Upper lobe of right lung (tissue), 1 donor: ENCODE measurements at regions not wholly inside any gene's neighbourhood (a gene's known extent, or its start where the extent isn't known, plus 50 kb on each side); places are given as distances from the start of the nearest gene placed in this dataset.

ENCODE experiments used
- ATAC-seq: fragments of 200-7000 bp; cut with Tn5 transposase; one replicate; pipeline ENCODE4 v1.9.1; 2020; ENCODE audit warnings: mild to moderate bottlenecking, moderate library complexity
- DNase-seq: peaks from one replicate; pipeline ENCODE4 v3.0.0-alpha.2; 2020
- H3K27ac ChIP-seq: fragments of 200-600 bp; one replicate; pipeline ENCODE4 v1.8.0; 2022
- H3K27me3 ChIP-seq: fragments of 200-600 bp; one replicate; pipeline ENCODE4 v1.8.0; 2022; ENCODE audit warnings: mild to moderate bottlenecking
- H3K36me3 ChIP-seq: fragments of 200-600 bp; one replicate; pipeline ENCODE4 v1.8.0; 2022
- H3K4me1 ChIP-seq: fragments of 200-600 bp; one replicate; pipeline ENCODE4 v1.8.0; 2022
- H3K4me3 ChIP-seq: fragments of 200-600 bp; one replicate; pipeline ENCODE4 v1.8.0; 2022; ENCODE audit warnings: mild to moderate bottlenecking
- H3K9me3 ChIP-seq: fragments of 200-600 bp; one replicate; pipeline ENCODE4 v1.8.0; 2022
- CTCF ChIP-seq: fragments of 200-600 bp; IDR thresholded peaks from one replicate; pipeline ENCODE4 v1.8.0; 2022; ENCODE audit warnings: antibody characterized with exemption
- intact Hi-C: fragments of 100-400 bp; cut with DNase I; formaldehyde crosslinking; loops from one replicate; pipeline ENCODE4 v1.11.0; 2022
- donor health status: DM: no; HTN: yes; CAD: no; lungs with severe emphysema.

GRCh38 chr1:221841983-221842335 is 100.1 kb upstream of the DUSP10 start:
- Histone ChIP-seq H3K27me3 (no peaks in the 10 kb centered on the region), H3K9me3 (no peaks in the 10 kb centered on the region), H3K4me3 (no peak overlapping the region), H3K27ac (no peak overlapping the region), H3K36me3 (no peaks in the 10 kb centered on the region), H3K4me1 (no peaks in the 10 kb centered on the region)
- no peak for DNase-seq
- intact Hi-C loops: no loop called here
- TF ChIP-seq CTCF: no peak
- no peak for ATAC-seq

GRCh38 chr1:221841251-221841982 is 99.5 kb upstream of the DUSP10 start:
- Histone ChIP-seq H3K27me3 (no peaks in the 10 kb centered on the region), H3K4me3 (no peak overlapping the region), H3K9me3 (no peaks in the 10 kb centered on the region), H3K36me3 (no peaks in the 10 kb centered on the region), H3K4me1 (no peaks in the 10 kb centered on the region), H3K27ac (no peak overlapping the region)
- intact Hi-C loops: no loop called here
- ATAC-seq (no peak), DNase-seq (no peak)
- TF ChIP-seq CTCF: no peak

- intact Hi-C loops: no loop called here
- no peak for TF ChIP-seq CTCF
- H3K9me3 ChIP-seq: no peaks in the 10 kb centered on the region
- H3K4me1 ChIP-seq: no peaks in the 10 kb centered on the region
- no peak overlapping the region for H3K4me3 ChIP-seq
- ATAC-seq (no peak), DNase-seq (no peak)
- no peak overlapping the region for H3K27ac ChIP-seq
- no peaks in the 10 kb centered on the region for H3K36me3 ChIP-seq
- no peaks in the 10 kb centered on the region for H3K27me3 ChIP-seq
Measured at GRCh38 chr1:221840511-221841243, 98.8 kb upstream of the DUSP10 start.

GRCh38 chr1:221839782-221840395 is 98.0 kb upstream of the DUSP10 start:
- intact Hi-C loops: no loop called here
- no peak overlapping the region for H3K27ac ChIP-seq
- DNase-seq (no peak), ATAC-seq (peak; percentile 71)
- no peaks in the 10 kb centered on the region for H3K4me1 ChIP-seq
- H3K36me3 ChIP-seq: no peaks in the 10 kb centered on the region
- H3K9me3 ChIP-seq: no peaks in the 10 kb centered on the region
- no peaks in the 10 kb centered on the region for H3K27me3 ChIP-seq
- no peak for TF ChIP-seq CTCF
- H3K4me3 ChIP-seq: no peak overlapping the region

GRCh38 chr1:221839321-221839720 is 97.4 kb upstream of the DUSP10 start:
- no peak overlapping the region for H3K27ac ChIP-seq
- DNase-seq: no peak
- H3K36me3 ChIP-seq: no peaks in the 10 kb centered on the region
- no peak for TF ChIP-seq CTCF
- intact Hi-C loops: no loop called here
- ATAC-seq: no peak
- H3K4me1 ChIP-seq: no peaks in the 10 kb centered on the region
- H3K9me3 ChIP-seq: no peaks in the 10 kb centered on the region
- H3K4me3 ChIP-seq: no peak overlapping the region
- H3K27me3 ChIP-seq: no peaks in the 10 kb centered on the region
